Esophagus squamous epithelium (tissue), 5 donors: ENCODE measurements at regions not wholly inside any gene's neighbourhood (a gene's known extent, or its start where the extent isn't known, plus 50 kb on each side); places are given as distances from the start of the nearest gene placed in this dataset.

Experiments
- DNase-seq: peaks from one replicate; lab custom pipeline; 2025; lab: John Stamatoyannopoulos, UW
- H3K27ac ChIP-seq, 4 donors: fragments of 200-600 bp; sonication (generic); one replicate each; pipeline ENCODE4 v1.5.1; 2016 to 2019; ENCODE audit warnings: mild to moderate bottlenecking in 1 of 4
- H3K27me3 ChIP-seq, 4 donors: fragments of 200-600 bp; sonication (generic); 1 replicate in 3 of 4; 2 replicates in 1 of 4; pipeline versions ENCODE4 v1.5.1 to v1.6.0; 2017 to 2021; ENCODE audit warnings: antibody characterized with exemption in 1 of 4
- H3K36me3 ChIP-seq, 3 donors: fragments of 200-600 bp; sonication (generic); one replicate each; pipeline ENCODE4 v1.5.1; 2016 to 2019
- H3K4me1 ChIP-seq, 3 donors: fragments of 200-600 bp; sonication (generic); one replicate each; pipeline ENCODE4 v1.5.1; 2017 to 2019
- H3K4me3 ChIP-seq, 4 donors: fragments of 200-600 bp; sonication (generic); 1 replicate in 3 of 4; 2 replicates in 1 of 4; pipeline ENCODE4 v1.5.1; 2016 to 2019; ENCODE audit warnings: mild to moderate bottlenecking in 2 of 4, moderate library complexity in 1 of 4
- H3K9me3 ChIP-seq, 3 donors: fragments of 200-600 bp; sonication (generic); one replicate each; pipeline ENCODE4 v1.5.1; 2016 to 2019
- POLR2A ChIP-seq, 4 donors: fragments of 450-650 bp; IDR thresholded peaks; one replicate each; pipeline ENCODE4 v1.6.1; 2017; ENCODE audit warnings: antibody characterized with exemption in 4 of 4, mild to moderate bottlenecking in 4 of 4, moderate library complexity in 3 of 4
- WGBS, 2 donors: methylation state at CpG; one replicate each; pipeline ENCODE4 v1.1.5; 2018; 5-methylcytosine and 5-hydroxymethylcytosine counted together
- intact Hi-C: fragments of 100-400 bp; cut with DNase I; formaldehyde crosslinking; loops from one replicate; pipeline ENCODE4 v1.15.0; 2022
- TF ChIP-seq, protein P1 (sequence below), 6 experiments: fragments of 450-650 bp in 4 of 6; fragments of 200-600 bp in 2 of 6; sonication (generic) in 2 of 6; IDR thresholded peaks; one replicate each; pipeline ENCODE4 v1.5.1; 2016 to 2019; ENCODE audit warnings: antibody characterized with exemption in 6 of 6, mild to moderate bottlenecking in 4 of 6, moderate library complexity in 4 of 6
- donor health status: DM: yes; HTN: yes; CAD: no.

DNA sequence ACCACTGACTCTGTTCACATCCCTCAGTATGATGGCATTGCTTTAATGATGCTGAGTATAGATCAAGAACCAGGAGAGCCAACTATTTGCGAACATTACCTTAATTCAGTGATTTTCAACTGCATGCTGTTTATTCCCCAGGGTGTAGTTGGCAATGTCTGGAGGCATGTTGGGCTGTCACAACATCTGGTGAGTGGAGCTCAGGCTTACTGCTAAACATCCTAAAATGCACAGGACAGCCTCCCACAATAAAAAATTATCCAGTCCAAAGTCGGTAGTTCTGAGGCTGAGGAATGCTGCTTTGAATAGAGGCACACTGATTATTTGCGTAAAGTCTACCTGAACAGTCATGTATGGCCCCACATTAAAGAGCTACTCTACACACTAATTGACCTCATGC lies 94.8 kb upstream of the OPRM1 start:
- DNase-seq, result no peak
- no peaks in the 10 kb centered on the region for H3K36me3 ChIP-seq
- WGBS, 2 donors, result 46 to 59% methylated on average over 3 of the region's 3 CpGs
- intact Hi-C loops, result no loop called here
- no peaks in the 10 kb centered on the region for H3K4me1 ChIP-seq
- H3K27ac ChIP-seq, result no peak overlapping the region
- H3K4me3 ChIP-seq, result no peak overlapping the region
- H3K27me3 ChIP-seq, result no peaks in the 10 kb centered on the region
- H3K9me3 ChIP-seq, result no peaks in the 10 kb centered on the region
- TF ChIP-seq, protein P1, sequence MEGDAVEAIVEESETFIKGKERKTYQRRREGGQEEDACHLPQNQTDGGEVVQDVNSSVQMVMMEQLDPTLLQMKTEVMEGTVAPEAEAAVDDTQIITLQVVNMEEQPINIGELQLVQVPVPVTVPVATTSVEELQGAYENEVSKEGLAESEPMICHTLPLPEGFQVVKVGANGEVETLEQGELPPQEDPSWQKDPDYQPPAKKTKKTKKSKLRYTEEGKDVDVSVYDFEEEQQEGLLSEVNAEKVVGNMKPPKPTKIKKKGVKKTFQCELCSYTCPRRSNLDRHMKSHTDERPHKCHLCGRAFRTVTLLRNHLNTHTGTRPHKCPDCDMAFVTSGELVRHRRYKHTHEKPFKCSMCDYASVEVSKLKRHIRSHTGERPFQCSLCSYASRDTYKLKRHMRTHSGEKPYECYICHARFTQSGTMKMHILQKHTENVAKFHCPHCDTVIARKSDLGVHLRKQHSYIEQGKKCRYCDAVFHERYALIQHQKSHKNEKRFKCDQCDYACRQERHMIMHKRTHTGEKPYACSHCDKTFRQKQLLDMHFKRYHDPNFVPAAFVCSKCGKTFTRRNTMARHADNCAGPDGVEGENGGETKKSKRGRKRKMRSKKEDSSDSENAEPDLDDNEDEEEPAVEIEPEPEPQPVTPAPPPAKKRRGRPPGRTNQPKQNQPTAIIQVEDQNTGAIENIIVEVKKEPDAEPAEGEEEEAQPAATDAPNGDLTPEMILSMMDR (IDR thresholded peaks at IDR 0.05), result no peak
- TF ChIP-seq POLR2A (IDR thresholded peaks at IDR 0.05), result no peak

DNA sequence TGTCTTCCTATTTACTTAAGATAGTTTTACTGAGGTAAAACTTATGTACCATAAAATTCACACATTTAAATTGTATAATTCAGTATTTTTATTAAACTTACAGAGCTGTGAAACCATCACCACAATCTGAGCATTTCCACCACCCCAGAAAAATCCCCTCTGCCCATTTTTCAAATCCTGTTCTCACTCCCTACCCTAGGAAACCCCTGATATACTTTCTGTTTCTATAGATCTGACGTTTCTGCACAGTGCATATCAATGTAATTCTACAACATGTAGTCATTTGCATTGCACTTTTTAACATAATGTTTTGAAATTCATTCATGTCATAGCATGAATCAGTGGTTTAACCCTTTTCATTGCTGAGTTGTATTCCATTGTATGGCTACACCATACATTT lies 96.7 kb upstream of the OPRM1 start:
- no peak for DNase-seq
- Histone ChIP-seq H3K4me1 (no peaks in the 10 kb centered on the region), H3K27ac (no peak overlapping the region), H3K36me3 (no peaks in the 10 kb centered on the region), H3K9me3 (no peaks in the 10 kb centered on the region), H3K4me3 (no peak overlapping the region), H3K27me3 (no peaks in the 10 kb centered on the region)
- TF ChIP-seq, protein P1 (IDR thresholded peaks at IDR 0.05), result no peak
- no peak for TF ChIP-seq POLR2A (IDR thresholded peaks at IDR 0.05)
- intact Hi-C loops, result no loop called here
- 46 to 52% methylated on average over 1 of the region's 1 CpG for WGBS, 2 donors

DNA sequence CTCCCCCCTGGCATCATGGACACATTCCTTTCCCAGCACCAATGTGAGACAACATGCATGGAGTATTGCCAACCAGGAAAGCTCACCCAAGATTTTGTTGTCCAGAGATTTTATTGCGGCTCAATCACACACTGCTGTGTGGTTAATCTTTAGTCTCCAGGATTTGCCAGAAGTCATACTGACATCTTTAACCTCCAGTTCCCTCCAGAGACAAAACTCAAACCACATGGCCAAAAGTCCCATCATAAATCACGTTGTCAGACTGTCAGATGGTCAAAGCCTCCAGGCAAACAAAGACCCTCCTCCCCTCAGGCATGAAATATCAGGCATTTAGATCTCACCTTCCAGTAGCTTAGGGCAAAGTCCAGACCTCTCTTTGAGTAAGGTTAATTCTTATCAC lies 97.3 kb upstream of the OPRM1 start:
- no peak for DNase-seq
- intact Hi-C loops, result no loop called here
- WGBS, 2 donors, result 41 to 45% methylated on average over 2 of the region's 2 CpGs
- TF ChIP-seq POLR2A (IDR thresholded peaks at IDR 0.05), result no peak
- TF ChIP-seq, protein P1 (IDR thresholded peaks at IDR 0.05), result no peak
- Histone ChIP-seq H3K27ac (no peak overlapping the region), H3K9me3 (no peaks in the 10 kb centered on the region), H3K27me3 (no peaks in the 10 kb centered on the region), H3K36me3 (no peaks in the 10 kb centered on the region), H3K4me3 (no peak overlapping the region), H3K4me1 (no peaks in the 10 kb centered on the region)

DNA sequence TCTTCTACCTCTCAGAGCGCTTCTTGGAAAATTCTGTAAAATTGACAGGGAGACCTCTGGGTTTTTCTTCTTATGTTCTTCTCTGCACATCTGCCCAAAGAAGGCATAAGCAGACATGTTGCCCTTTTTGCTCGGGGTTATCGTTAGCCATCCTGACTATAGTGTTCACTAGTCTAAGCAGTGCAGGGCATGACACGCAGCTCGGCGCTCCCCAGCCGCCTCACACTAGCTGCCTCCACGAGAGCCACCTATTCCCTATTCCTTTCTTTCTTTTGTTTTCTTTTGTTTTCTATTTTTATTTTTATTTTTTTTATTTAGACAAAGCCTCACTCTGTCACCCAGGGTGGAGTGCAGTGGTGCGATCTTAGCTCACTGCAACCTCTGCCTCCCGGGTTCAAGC lies 100.2 kb upstream of the OPRM1 start:
- no peak for TF ChIP-seq POLR2A (IDR thresholded peaks at IDR 0.05)
- TF ChIP-seq, protein P1 (IDR thresholded peaks at IDR 0.05), result no peak
- H3K27me3 ChIP-seq, result no peaks in the 10 kb centered on the region
- H3K4me3 ChIP-seq, result no peak overlapping the region
- H3K27ac ChIP-seq, result no peak overlapping the region
- H3K4me1 ChIP-seq, result no peaks in the 10 kb centered on the region
- H3K9me3 ChIP-seq, result no peaks in the 10 kb centered on the region
- DNase-seq, result no peak
- intact Hi-C loops, result no loop called here
- 67 to 69% methylated on average over 10 of the region's 10 CpGs for WGBS, 2 donors
- H3K36me3 ChIP-seq, result no peaks in the 10 kb centered on the region

DNA sequence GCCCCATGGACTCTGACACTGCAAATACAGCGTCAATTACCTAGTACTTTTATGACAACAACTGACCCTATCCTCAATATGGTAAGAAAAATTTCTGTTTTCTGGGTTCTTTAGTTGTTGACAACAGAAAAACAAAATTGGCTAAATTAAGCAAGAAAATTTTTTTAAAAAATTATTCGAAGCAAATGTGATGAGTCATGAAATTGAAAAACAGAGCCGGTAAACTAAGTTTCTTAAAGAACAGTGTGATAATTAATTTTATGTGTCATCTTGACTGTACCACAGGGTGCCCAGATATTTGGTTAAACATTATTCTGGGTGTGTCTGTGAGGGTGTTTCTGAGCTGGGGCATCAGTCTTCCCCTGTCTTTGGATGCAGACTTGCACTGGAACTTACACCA lies 107.6 kb upstream of the OPRM1 start:
- H3K36me3 ChIP-seq, result no peaks in the 10 kb centered on the region
- no peak for TF ChIP-seq POLR2A (IDR thresholded peaks at IDR 0.05)
- TF ChIP-seq, protein P1 (IDR thresholded peaks at IDR 0.05), result no peak
- H3K27ac ChIP-seq, result no peak overlapping the region
- no peaks in the 10 kb centered on the region for H3K9me3 ChIP-seq
- intact Hi-C loops, result no loop called here
- H3K27me3 ChIP-seq, result no peaks in the 10 kb centered on the region
- no peak overlapping the region for H3K4me3 ChIP-seq
- H3K4me1 ChIP-seq, result no peaks in the 10 kb centered on the region
- WGBS, 2 donors, result 81 to 88% methylated on average over 3 of the region's 3 CpGs
- no peak for DNase-seq
